GM12873 (cell line): ENCODE measurements at regions not wholly inside any gene's neighbourhood (a gene's known extent, or its start where the extent isn't known, plus 50 kb on each side); places are given as distances from the start of the nearest gene placed in this dataset.

Experiments
- CTCF ChIP-seq: IDR thresholded peaks from 2 replicates; pipeline ENCODE4 v1.5.1; 2012; ENCODE audit warnings: low read depth, mild to moderate bottlenecking, moderate library complexity, low read length, control low read depth; ENCODE audit not compliant: insufficient read depth; ENCODE audit errors: missing control alignments

- no peak for TF ChIP-seq CTCF
Observed at GRCh38 chr11:134784046-134784445, 372.0 kb upstream of the B3GAT1 start.

GRCh38 chr11:134783234-134783633, 371.2 kb upstream of the B3GAT1 start:
- TF ChIP-seq CTCF = no peak

- no peak for TF ChIP-seq CTCF
Observed at GRCh38 chr11:134781380-134781866, 369.4 kb upstream of the B3GAT1 start.

- no peak for TF ChIP-seq CTCF
Observed at GRCh38 chr11:134780486-134781147, 368.6 kb upstream of the B3GAT1 start.

- TF ChIP-seq CTCF = no peak
Observed at GRCh38 chr11:134779179-134779578, 367.1 kb upstream of the B3GAT1 start.

- TF ChIP-seq CTCF = no peak
Observed at GRCh38 chr11:134768463-134768862, 356.4 kb upstream of the B3GAT1 start.

GRCh38 chr11:134765565-134765964, 353.5 kb upstream of the B3GAT1 start:
- TF ChIP-seq CTCF = no peak

- TF ChIP-seq CTCF = no peak
Observed at GRCh38 chr11:134764966-134765365, 352.9 kb upstream of the B3GAT1 start.
